Kasumi-1 (cell line): ENCODE measurements at regions not wholly inside any gene's neighbourhood (a gene's known extent, or its start where the extent isn't known, plus 50 kb on each side); places are given as distances from the start of the nearest gene placed in this dataset.

ENCODE experiments used
- DNase-seq, 2 experiments: peaks; one replicate each; lab custom pipeline; 2025; lab: John Stamatoyannopoulos, UW

- DNase-seq = no peak
Measured at GRCh38 chr2:101556033-101556459, 81.1 kb upstream of the RFX8 start.

DNA sequence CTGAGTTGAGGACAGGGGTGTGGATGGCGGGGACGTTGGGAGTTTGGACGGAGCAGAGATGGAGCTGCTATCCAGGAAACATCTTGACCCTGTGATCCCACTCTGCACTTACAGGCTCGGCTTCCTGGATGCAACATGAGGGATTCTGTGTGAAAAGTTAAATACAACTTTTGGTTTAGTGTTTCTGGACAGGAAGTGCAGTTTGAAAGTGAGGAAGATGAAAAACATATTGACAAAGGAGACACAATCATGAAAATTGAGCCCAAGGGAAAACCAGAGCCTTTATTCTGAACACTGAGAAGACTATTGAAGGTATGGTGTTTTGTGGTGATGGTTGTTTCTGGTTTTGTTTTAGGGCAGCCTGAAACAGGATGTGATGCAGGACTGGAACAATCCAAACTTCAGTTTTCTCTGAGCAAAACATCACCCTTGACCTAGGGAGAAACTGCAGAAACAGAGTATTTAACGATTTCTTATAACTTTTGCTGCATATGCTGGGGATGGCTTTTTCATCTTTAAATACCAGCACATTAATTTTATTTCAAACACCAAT, 76.5 kb upstream of the RFX8 start:
- DNase-seq = no peak

- no peak for DNase-seq
Measured at GRCh38 chr2:101550555-101550954, 75.6 kb upstream of the RFX8 start.

- no peak for DNase-seq
Measured at GRCh38 chr2:101549371-101549770, 74.5 kb upstream of the RFX8 start.

DNA sequence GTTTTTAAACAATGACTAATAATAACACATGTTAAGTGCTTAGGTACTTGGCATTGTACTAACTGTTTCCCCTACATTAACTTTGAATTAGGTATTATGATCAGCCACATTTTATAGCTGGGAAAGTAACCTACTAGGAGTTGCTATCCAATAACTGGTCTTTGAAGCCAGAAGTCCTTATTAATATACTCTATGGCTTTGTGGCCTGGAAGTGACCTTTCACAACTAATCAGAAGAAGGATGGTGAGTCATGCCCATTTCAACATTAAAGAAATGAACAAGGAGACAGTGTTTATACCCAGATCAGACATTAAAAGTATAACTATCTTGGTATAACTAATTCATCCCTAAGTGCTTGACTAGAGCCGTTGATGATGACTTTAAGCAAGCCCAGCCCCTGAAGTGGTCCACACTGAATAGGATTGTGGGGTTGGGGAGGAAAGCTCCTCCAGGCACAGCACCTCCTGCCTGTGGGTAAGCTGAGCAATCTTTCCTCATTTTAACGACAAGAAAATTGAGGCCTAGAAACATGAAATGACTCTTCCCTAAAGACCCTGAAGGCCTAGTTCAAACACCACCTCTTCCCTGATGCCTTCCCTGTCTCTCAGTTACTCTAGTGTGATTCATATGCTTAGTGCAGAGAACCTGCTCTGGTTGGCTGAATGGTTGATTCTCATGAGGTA, 71.6 kb upstream of the RFX8 start:
- DNase-seq = no peak

- DNase-seq = no peak
Measured at GRCh38 chr2:101545950-101546349, 71.0 kb upstream of the RFX8 start.

GRCh38 chr2:101540518-101540917, 65.6 kb upstream of the RFX8 start:
- DNase-seq = no peak

DNA sequence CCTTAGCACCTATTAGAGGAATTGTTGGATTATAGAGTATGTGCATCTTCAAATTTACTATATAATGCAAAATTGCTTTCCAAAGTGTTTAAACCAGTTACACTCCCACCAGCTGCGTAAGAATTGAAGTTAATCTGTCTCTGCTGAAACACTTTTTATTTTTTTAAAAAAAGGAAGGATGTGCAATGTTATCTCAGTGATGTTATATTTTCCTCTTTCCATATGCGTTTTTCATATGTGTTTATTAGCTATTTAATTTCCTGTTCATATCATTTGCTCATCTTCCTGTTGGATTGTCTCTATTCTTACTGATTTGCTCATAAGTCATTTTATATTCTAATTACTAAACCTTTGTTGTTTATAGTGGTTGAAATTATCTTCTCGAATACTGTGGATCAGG, 63.2 kb upstream of the RFX8 start:
- no peak for DNase-seq

GRCh38 chr2:101534149-101534611, 59.3 kb upstream of the RFX8 start:
- DNase-seq = peak; percentile 44 to 49

DNA sequence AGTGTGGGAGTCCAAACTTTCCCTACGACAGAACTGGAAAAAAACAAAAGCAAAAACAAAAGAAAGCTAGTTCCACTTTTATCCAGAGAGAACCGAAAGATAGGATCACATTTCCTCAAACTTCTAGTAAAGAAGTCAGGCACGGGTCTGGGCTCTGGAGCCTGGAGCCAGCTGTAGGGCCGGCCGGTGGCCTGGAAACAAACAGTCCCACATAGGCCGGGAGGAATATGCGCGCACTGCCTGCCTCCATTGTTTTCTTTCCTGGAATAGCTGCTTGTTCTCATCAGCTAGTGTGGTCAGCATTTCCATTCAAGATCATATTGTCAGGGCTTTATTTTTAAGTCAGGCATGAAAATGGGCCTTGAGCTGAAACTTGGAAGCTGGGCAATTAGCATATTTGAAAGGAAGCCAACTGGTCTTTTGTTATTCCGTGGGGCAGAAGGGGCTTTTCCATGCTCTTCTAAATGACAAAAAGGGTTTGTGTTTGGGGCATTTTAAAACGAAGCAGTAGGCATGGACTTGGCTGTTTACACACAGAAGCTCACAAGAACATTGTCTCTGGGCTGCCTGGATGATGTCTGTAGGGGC, 58.7 kb upstream of the RFX8 start:
- no peak for DNase-seq

GRCh38 chr2:101528501-101528900, 53.6 kb upstream of the RFX8 start:
- no peak for DNase-seq

DNA sequence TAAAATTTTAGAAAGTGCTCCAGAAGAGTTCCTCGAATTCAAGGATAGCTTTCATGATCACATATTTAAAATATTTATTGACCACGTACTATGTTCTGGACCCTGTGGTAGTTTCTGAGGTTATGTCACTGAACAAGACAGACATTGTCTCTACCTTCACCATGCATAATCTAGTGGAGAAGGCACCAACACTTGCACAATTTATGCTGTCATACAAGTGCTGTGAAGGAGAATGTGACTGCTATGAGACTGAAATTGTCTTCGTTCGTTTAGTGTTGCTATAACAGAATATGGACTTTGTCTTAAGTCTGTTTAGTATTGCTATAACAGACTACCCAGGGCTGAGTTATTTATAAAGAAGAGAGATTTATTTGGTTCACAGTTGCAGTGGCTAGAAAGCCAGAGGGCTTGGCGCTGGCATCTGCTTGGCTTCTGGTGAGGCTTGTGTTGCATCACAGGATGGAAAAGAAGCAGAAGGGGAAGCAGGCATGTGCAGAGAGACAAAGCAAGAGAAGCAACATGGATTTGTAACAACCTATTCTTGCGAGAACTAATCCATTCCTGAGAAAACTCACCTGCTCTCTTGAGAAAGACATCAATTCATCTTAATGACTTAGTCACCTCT, 50.0 kb upstream of the RFX8 start:
- peak; percentile 69 to 76 for DNase-seq
